OCI-LY7 (cell line): ENCODE measurements at regions not wholly inside any gene's neighbourhood (a gene's known extent, or its start where the extent isn't known, plus 50 kb on each side); places are given as distances from the start of the nearest gene placed in this dataset.

Experiments used
- BruUV-seq: library from RNA; stranded (reverse); fragments of 400-500 nt; replicated peaks from 2 replicates; lab custom pipeline; 2021; lab: Mats Ljungman, UMichigan
- CTCF ChIA-PET: fragments of 300-600 bp; sonication (Branson Sonifier 250); formaldehyde crosslinking; loops from one replicate; lab custom pipeline; 2022; ENCODE audit warnings: antibody characterized with exemption; ENCODE audit not compliant: unreplicated experiment; lab: Charles Lee
- POLR2A ChIA-PET: fragments of 300-600 bp; sonication (Branson Sonifier 250); formaldehyde crosslinking; loops from one replicate; lab custom pipeline; 2022; ENCODE audit warnings: antibody characterized with exemption; lab: Charles Lee
- DNase-seq: peaks from one replicate; pipeline ENCODE4 v3.0.0-alpha.2; 2015; ENCODE audit warnings: low spot score
- H2AFZ ChIP-seq: fragments of 200-600 bp; sonication (generic), shearing (Covaris generic); 2 replicates; pipeline ENCODE4 v1.6.1; 2014; ENCODE audit warnings: mild to moderate bottlenecking, antibody characterized with exemption, low read length, moderate library complexity
- H3K27ac ChIP-seq: fragments of 200-600 bp; sonication (generic); 2 replicates; pipeline ENCODE4 v1.5.1; 2014; ENCODE audit warnings: mixed run types, low read depth, mild to moderate bottlenecking, moderate library complexity, low read length, inconsistent platforms; ENCODE audit not compliant: poor library complexity, severe bottlenecking
- H3K36me3 ChIP-seq: fragments of 200-600 bp; sonication (generic); 2 replicates; pipeline ENCODE4 v1.6.1; 2014; ENCODE audit warnings: mild to moderate bottlenecking, antibody characterized with exemption, low read length, moderate library complexity, mixed read lengths; ENCODE audit not compliant: insufficient read depth
- H3K4me1 ChIP-seq: fragments of 200-600 bp; sonication (generic); 2 replicates; pipeline ENCODE4 v1.5.1; 2014; ENCODE audit warnings: mild to moderate bottlenecking, low read length; ENCODE audit not compliant: insufficient read depth, poor library complexity, severe bottlenecking
- H3K4me2 ChIP-seq: fragments of 200-600 bp; sonication (generic); 2 replicates; pipeline ENCODE4 v1.6.1; 2014; ENCODE audit warnings: mild to moderate bottlenecking, low read length
- H3K4me3 ChIP-seq: fragments of 200-600 bp; sonication (generic); 2 replicates; pipeline ENCODE4 v1.5.1; 2014; ENCODE audit warnings: mild to moderate bottlenecking, low read depth, low read length; ENCODE audit not compliant: poor library complexity, severe bottlenecking
- H3K79me2 ChIP-seq: fragments of 200-600 bp; sonication (generic); 2 replicates; pipeline ENCODE4 v1.6.1; 2016; ENCODE audit warnings: low read depth, mild to moderate bottlenecking, low read length, moderate library complexity, mixed read lengths; ENCODE audit not compliant: insufficient read depth
- H3K9me2 ChIP-seq: fragments of 200-600 bp; sonication (generic); 2 replicates; pipeline ENCODE4 v1.6.1; 2016; ENCODE audit warnings: mild to moderate bottlenecking, low read length, mixed read lengths; ENCODE audit not compliant: insufficient read depth
- H3K9me3 ChIP-seq: fragments of 200-600 bp; sonication (generic); 2 replicates; pipeline ENCODE4 v1.6.1; 2014; ENCODE audit warnings: mild to moderate bottlenecking, mixed run types, low read length, mixed read lengths
- H4K20me1 ChIP-seq: fragments of 200-600 bp; sonication (generic); 2 replicates; pipeline ENCODE4 v1.6.1; 2014; ENCODE audit warnings: mild to moderate bottlenecking, antibody characterized with exemption, low read length, moderate library complexity, mixed read lengths; ENCODE audit not compliant: insufficient read depth
- EZH2phosphoT487 ChIP-seq: fragments of 200-600 bp; sonication (generic); IDR thresholded peaks from 2 replicates; pipeline ENCODE4 v1.6.1; 2018; ENCODE audit warnings: low read depth, borderline replicate concordance, mild to moderate bottlenecking, mixed run types, antibody characterized with exemption, low read length, moderate library complexity, mixed read lengths
- intact Hi-C: fragments of 100-400 bp; cut with micrococcal nuclease; formaldehyde crosslinking; loops from one replicate; pipeline ENCODE4 v1.10.0; 2022; ENCODE audit not compliant: unreplicated experiment
- TF ChIP-seq, protein P1 (sequence below): fragments of 200-600 bp; sonication (generic); conservative IDR thresholded peaks from 2 replicates; pipeline ENCODE4 v1.5.1; 2014; ENCODE audit warnings: mild to moderate bottlenecking, antibody characterized with exemption, low read length, moderate library complexity, mixed read lengths

DNA sequence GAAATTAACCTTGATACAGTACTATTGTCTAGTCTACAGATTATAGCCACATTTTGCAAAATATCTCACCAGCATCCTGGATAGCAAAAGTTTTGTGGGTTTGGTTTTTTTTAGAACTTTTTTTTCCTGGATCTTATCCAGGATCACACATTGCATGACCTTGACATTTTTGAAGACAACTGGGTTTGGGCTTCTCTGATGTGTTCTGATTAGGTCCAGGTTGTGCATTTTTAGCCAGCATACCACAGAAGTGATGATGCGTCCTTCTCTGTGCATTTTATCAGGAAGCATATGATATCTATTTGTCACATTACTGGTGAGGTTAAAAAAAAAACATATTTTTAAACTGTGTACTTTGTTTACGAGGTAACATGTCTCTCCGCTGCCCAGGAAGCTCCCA, 221.0 kb upstream of the OSR1 start:
- H3K36me3 ChIP-seq: no peaks in the 10 kb centered on the region
- no peak overlapping the region for H3K4me3 ChIP-seq
- ChIA-PET CTCF (no interaction called here), POLR2A (no interaction called here)
- H3K4me1 ChIP-seq: no peaks in the 10 kb centered on the region
- H3K9me3 ChIP-seq: no peaks in the 10 kb centered on the region
- H3K79me2 ChIP-seq: no peaks in the 10 kb centered on the region
- H4K20me1 ChIP-seq: no peaks in the 10 kb centered on the region
- no TSS peak for BruUV-seq
- H3K9me2 ChIP-seq: no peaks in the 10 kb centered on the region
- H3K4me2 ChIP-seq: no peak overlapping the region
- intact Hi-C loops: no loop called here
- H2AFZ ChIP-seq: no peak overlapping the region
- H3K27ac ChIP-seq: no peak overlapping the region
- DNase-seq: no peak
- no peak for TF ChIP-seq EZH2phosphoT487
- TF ChIP-seq, protein P1, sequence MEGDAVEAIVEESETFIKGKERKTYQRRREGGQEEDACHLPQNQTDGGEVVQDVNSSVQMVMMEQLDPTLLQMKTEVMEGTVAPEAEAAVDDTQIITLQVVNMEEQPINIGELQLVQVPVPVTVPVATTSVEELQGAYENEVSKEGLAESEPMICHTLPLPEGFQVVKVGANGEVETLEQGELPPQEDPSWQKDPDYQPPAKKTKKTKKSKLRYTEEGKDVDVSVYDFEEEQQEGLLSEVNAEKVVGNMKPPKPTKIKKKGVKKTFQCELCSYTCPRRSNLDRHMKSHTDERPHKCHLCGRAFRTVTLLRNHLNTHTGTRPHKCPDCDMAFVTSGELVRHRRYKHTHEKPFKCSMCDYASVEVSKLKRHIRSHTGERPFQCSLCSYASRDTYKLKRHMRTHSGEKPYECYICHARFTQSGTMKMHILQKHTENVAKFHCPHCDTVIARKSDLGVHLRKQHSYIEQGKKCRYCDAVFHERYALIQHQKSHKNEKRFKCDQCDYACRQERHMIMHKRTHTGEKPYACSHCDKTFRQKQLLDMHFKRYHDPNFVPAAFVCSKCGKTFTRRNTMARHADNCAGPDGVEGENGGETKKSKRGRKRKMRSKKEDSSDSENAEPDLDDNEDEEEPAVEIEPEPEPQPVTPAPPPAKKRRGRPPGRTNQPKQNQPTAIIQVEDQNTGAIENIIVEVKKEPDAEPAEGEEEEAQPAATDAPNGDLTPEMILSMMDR: no peak

DNA sequence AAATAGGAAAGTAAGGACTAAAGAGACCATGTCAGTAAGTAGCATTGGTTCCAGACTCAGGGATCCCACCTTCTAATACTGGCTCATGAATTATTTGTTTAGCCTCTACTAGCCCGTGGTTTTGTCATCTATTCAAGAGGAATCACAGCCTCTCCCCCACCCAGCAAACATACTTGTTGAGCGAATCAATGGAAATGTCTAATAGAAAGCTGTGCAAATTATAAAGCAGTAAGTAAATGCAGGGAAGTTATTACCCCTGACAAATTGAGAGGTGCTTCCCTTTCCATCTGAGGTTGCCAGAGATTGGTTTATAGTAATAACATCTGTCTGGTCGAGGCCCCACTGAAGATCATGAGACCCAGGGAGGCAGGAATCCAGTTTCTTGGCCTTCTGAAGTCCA, 219.3 kb upstream of the OSR1 start:
- Histone ChIP-seq H2AFZ (no peak overlapping the region), H3K4me3 (no peak overlapping the region), H3K79me2 (no peaks in the 10 kb centered on the region), H3K9me3 (no peaks in the 10 kb centered on the region), H3K36me3 (no peaks in the 10 kb centered on the region), H3K9me2 (no peaks in the 10 kb centered on the region), H3K4me1 (no peaks in the 10 kb centered on the region), H4K20me1 (no peaks in the 10 kb centered on the region), H3K4me2 (no peak overlapping the region), H3K27ac (no peak overlapping the region)
- ChIA-PET POLR2A (no interaction called here), CTCF (no interaction called here)
- no TSS peak for BruUV-seq
- TF ChIP-seq EZH2phosphoT487: no peak
- no peak for DNase-seq
- intact Hi-C loops: no loop called here

DNA sequence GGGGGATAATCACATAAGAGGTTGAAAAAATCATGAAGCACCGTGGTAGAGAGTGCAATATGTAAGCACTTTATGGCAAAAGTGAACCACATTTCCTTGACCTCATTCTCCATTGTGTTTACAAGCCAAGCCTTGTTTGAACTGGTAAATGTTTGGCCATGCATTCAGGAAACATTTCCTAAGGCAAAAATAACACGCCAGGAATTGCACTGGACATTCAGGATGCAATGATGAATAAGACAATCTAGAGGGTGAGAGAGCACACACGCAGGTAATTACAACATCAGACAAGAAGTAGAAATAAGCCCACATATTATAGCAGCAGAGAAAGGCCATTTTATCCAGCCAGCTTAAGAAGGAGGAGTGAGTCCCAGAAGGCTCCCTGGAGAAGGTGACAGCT, 218.0 kb upstream of the OSR1 start:
- H2AFZ ChIP-seq: no peak overlapping the region
- ChIA-PET POLR2A (interaction anchor here (0.6 kb wide), 1 partner anchor 453 kb away, joined by 3 read pairs; no protein-coding TSS in a partner anchor), CTCF (no interaction called here)
- BruUV-seq: no TSS peak
- no peaks in the 10 kb centered on the region for H3K4me1 ChIP-seq
- no peak overlapping the region for H3K4me2 ChIP-seq
- no peaks in the 10 kb centered on the region for H3K79me2 ChIP-seq
- no peaks in the 10 kb centered on the region for H3K9me2 ChIP-seq
- no peak overlapping the region for H3K27ac ChIP-seq
- no peak for TF ChIP-seq EZH2phosphoT487
- TF ChIP-seq, protein P1: no peak
- no peak for DNase-seq
- intact Hi-C loops: no loop called here
- no peak overlapping the region for H3K4me3 ChIP-seq
- no peaks in the 10 kb centered on the region for H3K36me3 ChIP-seq
- H4K20me1 ChIP-seq: no peaks in the 10 kb centered on the region
- no peaks in the 10 kb centered on the region for H3K9me3 ChIP-seq
